SJSA1 (cell line): ENCODE measurements at regions not wholly inside any gene's neighbourhood (a gene's known extent, or its start where the extent isn't known, plus 50 kb on each side); places are given as distances from the start of the nearest gene placed in this dataset.
A peak's percentile ranks its signal among the peaks of the same experiment; 100 is the strongest.

Experiments used
- DNase-seq, 2 experiments: peaks; one replicate each; pipeline ENCODE4 v3.0.0-alpha.2; 2015 to 2020; ENCODE audit warnings: low spot score in 2 of 2, low read depth in 1 of 2
- H3K27ac ChIP-seq: fragments of 250-450 bp; sonication (Bioruptor Pico); 2 replicates; pipeline ENCODE4 v1.5.1; 2020; ENCODE audit warnings: mild to moderate bottlenecking, moderate library complexity
- H3K27me3 ChIP-seq: fragments of 250-450 bp; sonication (Bioruptor Pico); replicated peaks from 2 replicates; pipeline ENCODE4 v1.5.1; 2020; ENCODE audit warnings: mild to moderate bottlenecking, moderate library complexity
- H3K36me3 ChIP-seq: fragments of 250-450 bp; sonication (Bioruptor Pico); 2 replicates; pipeline ENCODE4 v1.5.1; 2020; ENCODE audit warnings: mild to moderate bottlenecking
- H3K4me1 ChIP-seq: fragments of 250-450 bp; sonication (Bioruptor Pico); replicated peaks from 2 replicates; pipeline ENCODE4 v1.6.1; 2021; ENCODE audit warnings: mild to moderate bottlenecking
- H3K4me3 ChIP-seq: fragments of 250-450 bp; sonication (Bioruptor Pico); 2 replicates; pipeline ENCODE4 v1.5.1; 2020; ENCODE audit warnings: mild to moderate bottlenecking
- H3K9me3 ChIP-seq: fragments of 250-450 bp; sonication (Bioruptor Pico); replicated peaks from 2 replicates; pipeline ENCODE4 v1.5.1; 2020; ENCODE audit warnings: mild to moderate bottlenecking

- Histone ChIP-seq H3K27me3 (no peaks in the 10 kb centered on the region), H3K27ac (no peak overlapping the region), H3K4me1 (peaks cover 24% of the 10 kb centered on the region), H3K36me3 (no peaks in the 10 kb centered on the region), H3K4me3 (no peak overlapping the region), H3K9me3 (peaks cover 7% of the 10 kb centered on the region)
- DNase-seq = no peak
Observed at GRCh38 chr7:41002741-41003610, 699.9 kb downstream of the INHBA start.

GRCh38 chr7:41000042-41000441 is 702.8 kb downstream of the INHBA start:
- Histone ChIP-seq H3K4me3 (no peak overlapping the region), H3K4me1 (peaks cover 4% of the 10 kb centered on the region), H3K27me3 (no peaks in the 10 kb centered on the region), H3K27ac (no peak overlapping the region), H3K9me3 (peaks cover 7% of the 10 kb centered on the region), H3K36me3 (no peaks in the 10 kb centered on the region)
- no peak for DNase-seq

GRCh38 chr7:40996233-40996677 is 706.6 kb downstream of the INHBA start:
- no peaks in the 10 kb centered on the region for H3K4me1 ChIP-seq
- H3K27me3 ChIP-seq = no peaks in the 10 kb centered on the region
- DNase-seq = no peak
- H3K4me3 ChIP-seq = no peak overlapping the region
- no peaks in the 10 kb centered on the region for H3K36me3 ChIP-seq
- H3K9me3 ChIP-seq = peaks cover 2% of the 10 kb centered on the region; the same call in 1 of the 2 replicates
- no peak overlapping the region for H3K27ac ChIP-seq

- Histone ChIP-seq H3K27ac (no peak overlapping the region), H3K4me1 (peaks cover 13% of the 10 kb centered on the region), H3K27me3 (no peaks in the 10 kb centered on the region), H3K9me3 (no peaks in the 10 kb centered on the region), H3K36me3 (no peaks in the 10 kb centered on the region), H3K4me3 (no peak overlapping the region)
- DNase-seq = no peak
Observed at GRCh38 chr7:40990841-40991240, 712.0 kb downstream of the INHBA start.

GRCh38 chr7:40987571-40987970 is 715.3 kb downstream of the INHBA start:
- no peak for DNase-seq
- Histone ChIP-seq H3K4me3 (no peak overlapping the region), H3K27ac (no peak overlapping the region)

GRCh38 chr7:40986351-40986873 is 716.5 kb downstream of the INHBA start:
- Histone ChIP-seq H3K4me1 (peaks cover 25% of the 10 kb centered on the region), H3K36me3 (no peaks in the 10 kb centered on the region), H3K27me3 (no peaks in the 10 kb centered on the region), H3K9me3 (no peaks in the 10 kb centered on the region), H3K4me3 (no peak overlapping the region), H3K27ac (peak overlapping the region; percentile 70)
- DNase-seq = peak in 1 of 2 experiments; percentile 85

More at GRCh38 chr7:40987571-40987970, 715.3 kb downstream of the INHBA start:
- no peaks in the 10 kb centered on the region for H3K27me3 ChIP-seq
- peaks cover 25% of the 10 kb centered on the region for H3K4me1 ChIP-seq
- H3K9me3 ChIP-seq = no peaks in the 10 kb centered on the region
- no peaks in the 10 kb centered on the region for H3K36me3 ChIP-seq

GRCh38 chr7:40983111-40983510 is 719.8 kb downstream of the INHBA start:
- no peaks in the 10 kb centered on the region for H3K9me3 ChIP-seq
- no peak overlapping the region for H3K4me3 ChIP-seq
- peaks cover 37% of the 10 kb centered on the region for H3K4me1 ChIP-seq
- H3K36me3 ChIP-seq = no peaks in the 10 kb centered on the region
- no peak for DNase-seq
- H3K27ac ChIP-seq = no peak overlapping the region
- no peaks in the 10 kb centered on the region for H3K27me3 ChIP-seq

- Histone ChIP-seq H3K4me3 (no peak overlapping the region), H3K9me3 (no peaks in the 10 kb centered on the region), H3K27ac (no peak overlapping the region), H3K4me1 (peaks cover 19% of the 10 kb centered on the region), H3K27me3 (no peaks in the 10 kb centered on the region), H3K36me3 (no peaks in the 10 kb centered on the region)
- DNase-seq = peak; percentile 52 to 72
Observed at GRCh38 chr7:40979296-40979695, 723.6 kb downstream of the INHBA start.

GRCh38 chr7:40978047-40978446 is 724.8 kb downstream of the INHBA start:
- no peaks in the 10 kb centered on the region for H3K9me3 ChIP-seq
- H3K4me3 ChIP-seq = no peak overlapping the region
- H3K27me3 ChIP-seq = no peaks in the 10 kb centered on the region
- H3K4me1 ChIP-seq = peaks cover 13% of the 10 kb centered on the region
- H3K36me3 ChIP-seq = no peaks in the 10 kb centered on the region
- DNase-seq = no peak
- no peak overlapping the region for H3K27ac ChIP-seq

- Histone ChIP-seq H3K4me1 (peaks cover 12% of the 10 kb centered on the region), H3K36me3 (no peaks in the 10 kb centered on the region), H3K27ac (no peak overlapping the region), H3K27me3 (no peaks in the 10 kb centered on the region), H3K9me3 (no peaks in the 10 kb centered on the region), H3K4me3 (no peak overlapping the region)
- no peak for DNase-seq
Observed at GRCh38 chr7:40977533-40977932, 725.4 kb downstream of the INHBA start.

- no peak for DNase-seq
- no peaks in the 10 kb centered on the region for H3K4me1 ChIP-seq
- no peaks in the 10 kb centered on the region for H3K27me3 ChIP-seq
- H3K9me3 ChIP-seq = no peaks in the 10 kb centered on the region
- no peak overlapping the region for H3K27ac ChIP-seq
- H3K36me3 ChIP-seq = no peaks in the 10 kb centered on the region
- no peak overlapping the region for H3K4me3 ChIP-seq
Observed at GRCh38 chr7:40972426-40972825, 730.5 kb downstream of the INHBA start.

GRCh38 chr7:40969641-40970040 is 733.2 kb downstream of the INHBA start:
- Histone ChIP-seq H3K9me3 (no peaks in the 10 kb centered on the region), H3K27me3 (no peaks in the 10 kb centered on the region), H3K36me3 (no peaks in the 10 kb centered on the region), H3K27ac (no peak overlapping the region), H3K4me3 (no peak overlapping the region), H3K4me1 (peaks cover 11% of the 10 kb centered on the region)
- DNase-seq = no peak

- Histone ChIP-seq H3K27ac (no peak overlapping the region), H3K27me3 (no peaks in the 10 kb centered on the region), H3K36me3 (no peaks in the 10 kb centered on the region), H3K4me3 (no peak overlapping the region), H3K4me1 (peaks cover 11% of the 10 kb centered on the region), H3K9me3 (no peaks in the 10 kb centered on the region)
- DNase-seq = no peak
Observed at GRCh38 chr7:40966693-40967092, 736.2 kb downstream of the INHBA start.

GRCh38 chr7:40965774-40966173 is 737.1 kb downstream of the INHBA start:
- H3K36me3 ChIP-seq = no peaks in the 10 kb centered on the region
- no peak overlapping the region for H3K27ac ChIP-seq
- H3K27me3 ChIP-seq = no peaks in the 10 kb centered on the region
- DNase-seq = no peak
- no peaks in the 10 kb centered on the region for H3K9me3 ChIP-seq
- H3K4me3 ChIP-seq = no peak overlapping the region
- peaks cover 11% of the 10 kb centered on the region for H3K4me1 ChIP-seq
